ENCODE measurements at regions not wholly inside any gene's neighbourhood (a gene's known extent, or its start where the extent isn't known, plus 50 kb on each side); places are given as distances from the start of the nearest gene placed in this dataset.

DNA sequence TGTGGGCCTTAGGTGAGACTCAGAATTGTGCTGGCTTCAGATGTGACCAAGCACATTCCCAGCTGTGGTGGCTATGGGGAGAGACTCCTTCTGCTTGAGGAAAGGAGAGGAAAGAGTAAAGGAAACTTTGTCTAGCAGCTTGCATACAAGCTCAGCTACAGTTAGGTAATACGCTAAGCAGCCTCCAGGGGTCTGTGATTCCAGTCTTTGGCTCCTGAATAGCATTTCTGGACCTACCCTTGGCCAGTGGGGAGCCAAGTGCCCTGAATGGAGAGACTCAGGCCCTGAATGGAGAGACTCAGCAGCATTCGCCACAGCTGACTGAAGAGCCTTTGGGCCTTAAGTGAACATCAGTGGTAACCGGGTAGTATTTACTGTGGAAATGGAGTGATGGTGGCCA is 227.4 kb upstream of the CDH7 start:
- TF ChIP-seq, protein P1, sequence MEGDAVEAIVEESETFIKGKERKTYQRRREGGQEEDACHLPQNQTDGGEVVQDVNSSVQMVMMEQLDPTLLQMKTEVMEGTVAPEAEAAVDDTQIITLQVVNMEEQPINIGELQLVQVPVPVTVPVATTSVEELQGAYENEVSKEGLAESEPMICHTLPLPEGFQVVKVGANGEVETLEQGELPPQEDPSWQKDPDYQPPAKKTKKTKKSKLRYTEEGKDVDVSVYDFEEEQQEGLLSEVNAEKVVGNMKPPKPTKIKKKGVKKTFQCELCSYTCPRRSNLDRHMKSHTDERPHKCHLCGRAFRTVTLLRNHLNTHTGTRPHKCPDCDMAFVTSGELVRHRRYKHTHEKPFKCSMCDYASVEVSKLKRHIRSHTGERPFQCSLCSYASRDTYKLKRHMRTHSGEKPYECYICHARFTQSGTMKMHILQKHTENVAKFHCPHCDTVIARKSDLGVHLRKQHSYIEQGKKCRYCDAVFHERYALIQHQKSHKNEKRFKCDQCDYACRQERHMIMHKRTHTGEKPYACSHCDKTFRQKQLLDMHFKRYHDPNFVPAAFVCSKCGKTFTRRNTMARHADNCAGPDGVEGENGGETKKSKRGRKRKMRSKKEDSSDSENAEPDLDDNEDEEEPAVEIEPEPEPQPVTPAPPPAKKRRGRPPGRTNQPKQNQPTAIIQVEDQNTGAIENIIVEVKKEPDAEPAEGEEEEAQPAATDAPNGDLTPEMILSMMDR (IDR thresholded peaks at IDR 0.05) = no peak
- Histone ChIP-seq H3K27ac (no peak overlapping the region), H3K27me3 (no peaks in the 10 kb centered on the region), H3K36me3 (no peaks in the 10 kb centered on the region), H3K4me3 (ENCODE audit: low read depth in 1 of 2, low read length in 1 of 2) (no peak overlapping the region), H3K9me3 (no peaks in the 10 kb centered on the region), H3K4me1 (ENCODE audit: control insufficient read depth in 1 of 2, insufficient read depth in 1 of 2, low read depth in 1 of 2, low read length in 1 of 2) (no peaks in the 10 kb centered on the region)

DNA sequence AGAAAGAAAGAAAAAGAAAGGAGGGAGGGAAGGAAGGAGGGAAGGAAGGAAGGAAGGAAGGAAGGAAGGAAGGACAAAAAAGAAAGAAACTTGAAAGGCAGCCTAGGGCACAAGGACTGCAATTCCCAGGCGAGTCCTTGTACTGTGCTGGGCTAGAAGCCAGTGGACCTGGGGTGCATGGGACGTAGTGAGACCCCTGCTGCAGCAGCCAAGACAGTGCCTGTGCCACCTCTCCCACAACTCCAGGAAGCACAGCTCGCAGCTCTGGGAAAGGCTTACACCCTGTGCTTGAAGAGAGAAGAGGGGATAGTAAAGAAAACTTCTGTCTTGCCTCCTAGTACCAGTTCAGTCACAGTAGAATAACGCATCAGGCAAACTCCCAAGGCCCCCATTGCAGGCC is 227.9 kb upstream of the CDH7 start:
- no peaks in the 10 kb centered on the region for H3K27me3 ChIP-seq
- H3K4me3 ChIP-seq (ENCODE audit: low read depth in 1 of 2, low read length in 1 of 2) = no peak overlapping the region
- H3K27ac ChIP-seq = no peak overlapping the region
- H3K36me3 ChIP-seq = no peaks in the 10 kb centered on the region
- TF ChIP-seq, protein P1 (IDR thresholded peaks at IDR 0.05) = no peak
- H3K9me3 ChIP-seq = no peaks in the 10 kb centered on the region
- H3K4me1 ChIP-seq (ENCODE audit: control insufficient read depth in 1 of 2, insufficient read depth in 1 of 2, low read depth in 1 of 2, low read length in 1 of 2) = no peaks in the 10 kb centered on the region

DNA sequence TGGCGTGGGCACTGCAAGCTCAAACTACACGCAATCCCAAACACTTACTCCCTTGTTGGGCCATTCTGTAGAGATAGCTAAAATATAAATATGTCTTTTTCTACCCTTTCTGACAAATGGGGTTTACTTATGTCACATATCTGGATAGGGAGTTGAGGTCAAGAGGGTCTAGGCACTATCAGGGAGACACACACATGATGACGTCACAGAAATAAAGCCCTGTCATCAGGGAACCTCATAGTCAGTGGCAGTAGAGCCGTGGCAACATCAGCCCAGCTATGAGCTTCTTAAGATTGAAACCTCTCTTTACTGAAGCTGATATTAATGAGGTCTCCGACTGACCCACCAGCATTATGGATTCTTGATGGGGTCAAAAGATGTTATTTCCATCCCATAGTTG is 234.6 kb upstream of the CDH7 start:
- no peaks in the 10 kb centered on the region for H3K27me3 ChIP-seq
- no peak overlapping the region for H3K4me3 ChIP-seq (ENCODE audit: low read depth in 1 of 2, low read length in 1 of 2)
- H3K27ac ChIP-seq = no peak overlapping the region
- TF ChIP-seq, protein P1 (IDR thresholded peaks at IDR 0.05) = no peak
- H3K9me3 ChIP-seq = no peaks in the 10 kb centered on the region
- no peaks in the 10 kb centered on the region for H3K4me1 ChIP-seq (ENCODE audit: control insufficient read depth in 1 of 2, insufficient read depth in 1 of 2, low read depth in 1 of 2, low read length in 1 of 2)
- no peaks in the 10 kb centered on the region for H3K36me3 ChIP-seq

DNA sequence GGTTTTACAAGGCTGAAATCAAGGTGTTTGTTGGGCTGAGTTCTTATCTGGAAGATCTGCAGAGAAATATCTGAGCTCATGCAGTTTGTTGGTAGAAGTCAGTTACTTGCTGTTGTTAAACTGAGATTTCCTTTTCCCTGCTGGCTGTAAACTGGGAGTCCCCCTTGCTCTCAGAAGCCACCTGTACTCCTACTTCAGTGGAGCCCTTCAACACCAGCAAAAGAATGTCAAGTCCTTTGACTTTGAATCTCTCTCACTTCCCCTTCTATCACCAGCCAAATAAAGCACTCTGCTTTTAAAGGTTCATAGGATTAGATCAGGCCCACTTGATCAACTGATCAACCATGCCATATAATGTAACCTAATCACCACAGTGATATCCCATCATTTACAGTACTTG is 252.2 kb upstream of the CDH7 start:
- Histone ChIP-seq H3K4me1 (ENCODE audit: control insufficient read depth in 1 of 2, insufficient read depth in 1 of 2, low read depth in 1 of 2, low read length in 1 of 2) (no peaks in the 10 kb centered on the region), H3K27ac (no peak overlapping the region), H3K36me3 (no peaks in the 10 kb centered on the region), H3K4me3 (ENCODE audit: low read depth in 1 of 2, low read length in 1 of 2) (no peak overlapping the region), H3K9me3 (no peaks in the 10 kb centered on the region), H3K27me3 (no peaks in the 10 kb centered on the region)
- TF ChIP-seq, protein P1 (IDR thresholded peaks at IDR 0.05) = no peak

DNA sequence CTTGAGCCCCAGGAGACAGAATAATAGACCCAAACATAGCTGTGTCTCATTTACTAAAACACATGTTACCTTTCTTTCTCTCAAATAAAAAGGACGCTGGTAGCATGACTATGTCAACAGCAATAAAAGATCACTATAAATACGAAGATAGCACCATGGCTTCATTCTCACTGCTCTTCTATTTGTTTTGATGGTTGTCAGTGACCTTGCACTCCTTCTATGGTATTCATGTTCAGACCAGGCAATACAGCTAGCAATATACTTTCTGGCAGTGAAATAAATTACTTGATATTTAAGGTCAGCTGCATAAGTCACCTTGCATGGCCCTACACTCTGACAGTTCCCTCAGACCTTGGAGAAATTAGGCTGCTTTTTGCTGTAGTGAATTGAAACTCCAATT is 263.2 kb upstream of the CDH7 start:
- Histone ChIP-seq H3K4me3 (ENCODE audit: low read depth in 1 of 2, low read length in 1 of 2) (no peak overlapping the region), H3K9me3 (no peaks in the 10 kb centered on the region), H3K27ac (no peak overlapping the region), H3K36me3 (no peaks in the 10 kb centered on the region), H3K27me3 (no peaks in the 10 kb centered on the region), H3K4me1 (ENCODE audit: control insufficient read depth in 1 of 2, insufficient read depth in 1 of 2, low read depth in 1 of 2, low read length in 1 of 2) (no peaks in the 10 kb centered on the region)
- TF ChIP-seq, protein P1 (IDR thresholded peaks at IDR 0.05) = no peak

DNA sequence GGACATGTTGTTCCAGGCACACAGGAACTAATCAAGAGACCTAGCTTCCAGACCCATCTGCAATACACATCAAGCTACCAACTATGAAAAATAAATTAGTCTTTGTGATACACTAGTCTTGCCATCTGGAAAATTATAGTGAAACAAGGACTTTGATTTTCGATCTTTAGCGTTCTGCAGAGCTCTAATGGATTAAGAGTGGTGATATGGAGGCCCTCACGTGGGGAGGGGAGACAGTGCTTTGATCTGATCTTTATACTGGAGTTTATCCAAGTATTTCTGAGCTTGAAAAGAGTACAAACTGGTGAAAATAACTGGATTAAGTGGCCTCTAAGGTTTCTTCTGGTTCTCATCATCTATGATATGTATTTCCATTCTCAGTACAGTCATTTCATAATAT is 273.4 kb upstream of the CDH7 start:
- H3K36me3 ChIP-seq = no peaks in the 10 kb centered on the region
- no peaks in the 10 kb centered on the region for H3K4me1 ChIP-seq (ENCODE audit: control insufficient read depth in 1 of 2, insufficient read depth in 1 of 2, low read depth in 1 of 2, low read length in 1 of 2)
- TF ChIP-seq, protein P1 (IDR thresholded peaks at IDR 0.05) = no peak
- H3K27ac ChIP-seq = no peak overlapping the region
- H3K9me3 ChIP-seq = no peaks in the 10 kb centered on the region
- H3K4me3 ChIP-seq (ENCODE audit: low read depth in 1 of 2, low read length in 1 of 2) = no peak overlapping the region
- no peaks in the 10 kb centered on the region for H3K27me3 ChIP-seq
